HepG2 (cell line): ENCODE measurements at regions not wholly inside any gene's neighbourhood (a gene's known extent, or its start where the extent isn't known, plus 50 kb on each side); places are given as distances from the start of the nearest gene placed in this dataset.
A peak's percentile ranks its signal among the peaks of the same experiment; 100 is the strongest.

Source experiments
- ATAC-seq: fragments of 200-7000 bp; cut with Tn5 transposase; 3 replicates; pipeline ENCODE4 v1.9.1; 2020; ENCODE audit warnings: mild to moderate bottlenecking, moderate library complexity
- BruUV-seq: library from RNA; stranded (reverse); fragments of 400-500 nt; replicated peaks from 2 replicates; lab custom pipeline; 2021; lab: Mats Ljungman, UMichigan
- CTCF ChIA-PET: fragments of 300-600 bp; formaldehyde crosslinking; extraction: SDS; loops from one replicate; lab custom pipeline; 2021; ENCODE audit warnings: low total read pairs, inconsistent platforms, low intra/inter-chr PET ratio; lab: Yijun Ruan, JAX
- POLR2A ChIA-PET: fragments of 350-600 bp; sonication (Branson Sonifier 250); formaldehyde crosslinking; loops from one replicate; lab custom pipeline; 2020; ENCODE audit warnings: antibody characterized with exemption, inconsistent platforms; lab: Yijun Ruan, JAX
- DNase-seq: peaks from one replicate; pipeline ENCODE4 v3.0.0-alpha.2; 2015; ENCODE audit warnings: low spot score
- FAIRE-seq: peaks from 3 replicates; lab custom pipeline; 2011; peaks lifted over from hg19 to GRCh38; lab: Jason Lieb, UNC
- H2AFZ ChIP-seq: one replicate; pipeline ENCODE4 v1.6.1; 2011; ENCODE audit warnings: low read length, inconsistent platforms
- H3K27ac ChIP-seq: fragments of 300-600 bp; 3 replicates; pipeline ENCODE4 v1.8.0; 2011; ENCODE audit warnings: mixed run types, mild to moderate bottlenecking, mixed read lengths, low read length, inconsistent platforms; ENCODE audit not compliant: insufficient read depth; ENCODE audit errors: extremely low read length
- H3K27me3 ChIP-seq, 2 experiments: fragments of 200-600 bp in 1 of 2; 2 replicates in 1 of 2; 3 replicates in 1 of 2; pipeline versions ENCODE4 v1.6.0 to v1.8.0; 2011; ENCODE audit warnings: low read length in 2 of 2, mild to moderate bottlenecking in 2 of 2, moderate library complexity in 2 of 2, inconsistent platforms in 1 of 2; ENCODE audit not compliant: insufficient read depth in 2 of 2, control insufficient read depth in 1 of 2
- H3K36me3 ChIP-seq, 2 experiments: fragments of 200-600 bp in 1 of 2; replicated peaks in 1 of 2; 2 replicates in 1 of 2; 3 replicates in 1 of 2; pipeline versions ENCODE4 v1.5.1 to v1.8.0; 2011; ENCODE audit warnings: low read length in 2 of 2, inconsistent platforms in 1 of 2; ENCODE audit not compliant: insufficient read depth in 2 of 2, control insufficient read depth in 1 of 2
- H3K4me1 ChIP-seq: 2 replicates; pipeline ENCODE4 v1.5.1; 2012; ENCODE audit warnings: low read length, inconsistent platforms; ENCODE audit not compliant: insufficient read depth
- H3K4me2 ChIP-seq: 2 replicates; pipeline ENCODE4 v1.6.0; 2011; ENCODE audit warnings: low read depth, low read length, inconsistent platforms
- H3K4me3 ChIP-seq, 3 experiments: fragments of 200-600 bp in 1 of 3; sonication (generic), shearing (Covaris generic) in 1 of 3; replicated peaks in 1 of 3; 2 replicates each; pipeline ENCODE4 v1.5.1; 2011 to 2016; ENCODE audit warnings: low read length in 3 of 3, inconsistent platforms in 2 of 3, low read depth in 2 of 3, mild to moderate bottlenecking in 2 of 3, control low read depth in 1 of 3, mixed read lengths in 1 of 3; ENCODE audit not compliant: insufficient read depth in 1 of 3
- H3K79me2 ChIP-seq: one replicate; pipeline ENCODE4 v1.6.1; 2011; ENCODE audit warnings: low read length, inconsistent platforms; ENCODE audit not compliant: insufficient read depth
- H3K9ac ChIP-seq: 2 replicates; pipeline ENCODE4 v1.6.0; 2011; ENCODE audit warnings: mild to moderate bottlenecking, low read depth, low read length, inconsistent platforms; ENCODE audit not compliant: insufficient read depth
- H3K9me3 ChIP-seq: 2 replicates; pipeline ENCODE4 v1.5.1; 2012; ENCODE audit warnings: mild to moderate bottlenecking, low read length
- H4K20me1 ChIP-seq: 2 replicates; pipeline ENCODE4 v1.6.0; 2011; ENCODE audit warnings: inconsistent platforms, mild to moderate bottlenecking, low read length, moderate library complexity; ENCODE audit not compliant: insufficient read depth
- ARNT ChIP-seq: fragments of 450-650 bp; IDR thresholded peaks from 2 replicates; pipeline ENCODE4 v1.6.1; 2017
- CTCF ChIP-seq: sonication (generic); formaldehyde crosslinking; IDR thresholded peaks from 2 replicates; pipeline ENCODE4 v1.5.0; 2020; ENCODE audit warnings: mild to moderate bottlenecking, missing genetic modification reagents, moderate library complexity
- HIC2 ChIP-seq: sonication (generic); formaldehyde crosslinking; IDR thresholded peaks from 2 replicates; pipeline ENCODE4 v1.9.0; 2022; ENCODE audit warnings: low read depth, missing genetic modification reagents
- KDM5A ChIP-seq: fragments of 200-600 bp; sonication (generic); IDR thresholded peaks from 2 replicates; pipeline ENCODE4 v1.7.0; 2018; ENCODE audit warnings: antibody characterized with exemption, mild to moderate bottlenecking, low read length, borderline replicate concordance
- MAF1 ChIP-seq: sonication (generic); formaldehyde crosslinking; IDR thresholded peaks from 2 replicates; pipeline ENCODE4 v1.5.0; 2020; ENCODE audit warnings: missing genetic modification reagents, borderline replicate concordance
- RARG ChIP-seq: sonication (generic); formaldehyde crosslinking; IDR thresholded peaks from 2 replicates; pipeline ENCODE4 v1.4.0; 2020; ENCODE audit warnings: low read depth, mild to moderate bottlenecking, missing genetic modification reagents
- SYNCRIP ChIP-seq: fragments of 200-400 bp; formaldehyde crosslinking; IDR thresholded peaks from 2 replicates; pipeline ENCODE4 v1.6.1; 2018; ENCODE audit warnings: mild to moderate bottlenecking, low read depth, low read length; ENCODE audit not compliant: insufficient read depth
- TFDP1 ChIP-seq: IDR thresholded peaks from 2 replicates; pipeline ENCODE4 v1.6.1; 2016; ENCODE audit warnings: missing compliant biosample characterization, missing genetic modification reagents, borderline replicate concordance
- USF2 ChIP-seq, 2 experiments: sonication (generic) in 1 of 2; formaldehyde crosslinking in 1 of 2; IDR thresholded peaks; 2 replicates each; pipeline versions ENCODE4 v1.5.1 to v1.6.1; 2011 to 2020; ENCODE audit warnings: borderline replicate concordance in 1 of 2, low read depth in 1 of 2, low read length in 1 of 2, mild to moderate bottlenecking in 1 of 2, missing genetic modification reagents in 1 of 2, moderate library complexity in 1 of 2
- ZFP1 ChIP-seq: IDR thresholded peaks from 2 replicates; pipeline ENCODE4 v1.6.1; 2016
- ZNF619 ChIP-seq: sonication (generic); formaldehyde crosslinking; IDR thresholded peaks from 2 replicates; pipeline ENCODE4 v1.4.0; 2020; ENCODE audit warnings: mild to moderate bottlenecking, missing genetic modification reagents
- WGBS: methylation state at CpG from one replicate; pipeline ENCODE4 v1.1.6; 2017; ENCODE audit warnings: low lambda C conversion rate; 5-methylcytosine and 5-hydroxymethylcytosine counted together
- in situ Hi-C: cut with HindIII; loops from 2 replicates; pipeline ENCODE4 v1.10.0; 2017; ENCODE audit warnings: low pct_unique_long_range_greater_than_20kb; ENCODE audit not compliant: extremely low pct_ligation_motif_present
- intact Hi-C: fragments of 100-400 bp; cut with micrococcal nuclease; formaldehyde crosslinking; loops from one replicate; pipeline ENCODE4 v1.10.0; 2022; ENCODE audit not compliant: unreplicated experiment

GRCh38 chr12:128190614-128191013, 76.4 kb upstream of the TMEM132C start:
- in situ Hi-C loops = no loop called here
- Histone ChIP-seq H4K20me1 (no peaks in the 10 kb centered on the region), H3K79me2 (no peaks in the 10 kb centered on the region), H3K4me1 (no peaks in the 10 kb centered on the region), H3K36me3 (no peaks in the 10 kb centered on the region), H3K4me3 (no peak overlapping the region), H3K27me3 (no peaks in the 10 kb centered on the region), H3K9ac (no peak overlapping the region), H3K4me2 (no peak overlapping the region), H3K9me3 (peaks cover 53% of the 10 kb centered on the region), H3K27ac (no peak overlapping the region), H2AFZ (no peak overlapping the region)
- FAIRE-seq (no peak), ATAC-seq (no peak), DNase-seq (no peak)
- ChIA-PET POLR2A (no interaction called here), CTCF (no interaction called here)
- no TSS peak for BruUV-seq
- intact Hi-C loops = no loop called here
- 56% methylated on average over 4 of the region's 16 CpGs for WGBS
- TF ChIP-seq ZNF619 (CRISPR knock-in tag) (no peak), ARNT (no peak), TFDP1 (CRISPR knock-in tag) (no peak), SYNCRIP (no peak), CTCF (CRISPR knock-in tag) (peak; percentile 19; the same call in 1 of the 2 replicates)
- TF ChIP-seq, all 625 proteins: peak for 1

- intact Hi-C loops = no loop called here
- H3K79me2 ChIP-seq = no peaks in the 10 kb centered on the region
- no peak overlapping the region for H3K9ac ChIP-seq
- H3K27ac ChIP-seq = no peak overlapping the region
- BruUV-seq = no TSS peak
- H3K36me3 ChIP-seq = no peaks in the 10 kb centered on the region
- H3K4me1 ChIP-seq = no peaks in the 10 kb centered on the region
- FAIRE-seq (no peak), DNase-seq (no peak), ATAC-seq (no peak)
- CTCF ChIA-PET = no interaction called here
- no peak overlapping the region for H3K4me2 ChIP-seq
- H4K20me1 ChIP-seq = no peaks in the 10 kb centered on the region
- in situ Hi-C loops = no loop called here
- H2AFZ ChIP-seq = no peak overlapping the region
- H3K9me3 ChIP-seq = peaks cover 46% of the 10 kb centered on the region
- H3K4me3 ChIP-seq = no peak overlapping the region
- POLR2A ChIA-PET = no interaction called here
- H3K27me3 ChIP-seq = no peaks in the 10 kb centered on the region
- 28% methylated on average over 9 of the region's 14 CpGs for WGBS
- TF ChIP-seq RARG (CRISPR knock-in tag) (no peak), KDM5A (no peak), SYNCRIP (no peak), ZFP1 (no peak), HIC2 (CRISPR knock-in tag) (no peak), USF2 (IDR thresholded peaks at IDR 0.05; ENCODE audit: low read depth, low read length) (peak; percentile 33; the same call in 1 of the 2 replicates), USF2 (CRISPR knock-in tag; IDR thresholded peaks at IDR 0.05; ENCODE audit: borderline replicate concordance) (no peak), MAF1 (CRISPR knock-in tag) (no peak)
Measured at GRCh38 chr12:128191380-128191779, 75.6 kb upstream of the TMEM132C start.
